ENCODE measurements at regions not wholly inside any gene's neighbourhood (a gene's known extent, or its start where the extent isn't known, plus 50 kb on each side); places are given as distances from the start of the nearest gene placed in this dataset.

GRCh38 chr2:134174711-134175110, 79.2 kb upstream of the MGAT5 start:
- no peaks in the 10 kb centered on the region for H3K9me3 ChIP-seq (ENCODE audit: control insufficient read depth, low read depth, low read length)
- H3K9ac ChIP-seq (ENCODE audit: extremely low read depth, insufficient read length, low read length) = no peak overlapping the region
- no peaks in the 10 kb centered on the region for H3K27me3 ChIP-seq (ENCODE audit: insufficient read depth, low read length)
- DNase-seq = no peak
- no peak overlapping the region for H3K4me2 ChIP-seq (ENCODE audit: insufficient read depth, insufficient read length, low read length)
- no peak overlapping the region for H2BK5ac ChIP-seq (ENCODE audit: insufficient read length, low read length)
- H4K20me1 ChIP-seq (ENCODE audit: control insufficient read depth, insufficient read depth, insufficient read length) = no peaks in the 10 kb centered on the region
- H4K91ac ChIP-seq (ENCODE audit: insufficient read length, low read depth, low read length) = no peak overlapping the region
- Mint-ChIP-seq H3K4me1 (peaks cover 34 to 38% of the 10 kb centered on the region in 2 experiments), H3K27me3 (ENCODE audit: low read depth) (no peaks in the 10 kb centered on the region), H3K27ac (no peak overlapping the region), H3K4me3 (no peak overlapping the region), H3K36me3 (ENCODE audit: insufficient read depth in 1 of 3, low read depth in 3 of 3) (peaks cover 0 to 5% (median 2%) of the 10 kb centered on the region in 3 experiments; a peak in 1 of 7 replicates), H3K9me3 (no peaks in the 10 kb centered on the region)
- H2AFZ ChIP-seq (ENCODE audit: low read length) = no peak overlapping the region
- no peak overlapping the region for H4K8ac ChIP-seq (replicated peaks; ENCODE audit: insufficient read length, low read depth, low read length)
- no peak overlapping the region for H3K14ac ChIP-seq (ENCODE audit: insufficient read depth, low read length)
- no peak overlapping the region for H2BK15ac ChIP-seq (ENCODE audit: low read depth, low read length)
- no peak overlapping the region for H3K56ac ChIP-seq (ENCODE audit: insufficient read length, low read depth, low read length)
- no peak overlapping the region for H2AK5ac ChIP-seq (ENCODE audit: insufficient read length, low read length)
- peaks cover 3% of the 10 kb centered on the region for H3K79me1 ChIP-seq (ENCODE audit: insufficient read depth, low read depth, low read length, poor library complexity, severe bottlenecking)
- TF ChIP-seq CTCF (conservative IDR thresholded peaks at IDR 0.05) = no peak
- H4K5ac ChIP-seq (ENCODE audit: insufficient read length, low read depth, low read length) = no peak overlapping the region
- no CpG with 5 or more reads among the region's 5 CpGs for WGBS (ENCODE audit: extremely low coverage, insufficient read length, low lambda C conversion rate)
- no peak overlapping the region for H2BK120ac ChIP-seq (ENCODE audit: low read depth, low read length, poor library complexity, severe bottlenecking)
- H3K18ac ChIP-seq (ENCODE audit: insufficient read length, low read depth, low read length) = no peak overlapping the region
- no peak overlapping the region for H3K23ac ChIP-seq (ENCODE audit: insufficient read length, low read depth, low read length)
- H3K79me2 ChIP-seq (ENCODE audit: insufficient read depth, low read length) = no peaks in the 10 kb centered on the region; the same call in 1 of the 2 replicates
- H3K23me2 ChIP-seq (ENCODE audit: insufficient read length, low read depth, low read length, poor library complexity, severe bottlenecking) = no peaks in the 10 kb centered on the region
- H3K4me1 ChIP-seq (ENCODE audit: insufficient read depth, low read length) = peaks cover 8% of the 10 kb centered on the region; the same call in 1 of the 2 replicates
- H3K27ac ChIP-seq (ENCODE audit: insufficient read length, low read depth, low read length) = no peak overlapping the region
- no peak overlapping the region for H3K4ac ChIP-seq (ENCODE audit: low read depth, low read length)
- no peak overlapping the region for H2BK12ac ChIP-seq (ENCODE audit: insufficient read length, low read depth, low read length)
- no peak overlapping the region for H2BK20ac ChIP-seq (ENCODE audit: low read depth, low read length, poor library complexity, severe bottlenecking)
- no peak overlapping the region for H3T11ph ChIP-seq (ENCODE audit: low read length)
